ENCODE measurements at regions not wholly inside any gene's neighbourhood (a gene's known extent, or its start where the extent isn't known, plus 50 kb on each side); places are given as distances from the start of the nearest gene placed in this dataset.

GRCh38 chr20:58028123-58028522 lies 200.3 kb downstream of the ANKRD60 start:
- DNase-seq, result no peak

More at GRCh38 chr20:58028123-58028522, 200.3 kb downstream of the ANKRD60 start:
- no peak overlapping the region for H4K5ac ChIP-seq (ENCODE audit: insufficient read length, low read depth, low read length)
- Mint-ChIP-seq H3K27me3 (ENCODE audit: low read depth) (no peaks in the 10 kb centered on the region), H3K4me1 (peaks cover 4 to 6% of the 10 kb centered on the region in 2 experiments; a peak in 2 of 4 replicates), H3K27ac (no peak overlapping the region; a peak in 1 of 7 replicates), H3K9me3 (no peaks in the 10 kb centered on the region), H3K4me3 (no peak overlapping the region), H3K36me3 (ENCODE audit: insufficient read depth in 1 of 3, low read depth in 3 of 3) (no peaks in the 10 kb centered on the region)
- no CpG with 5 or more reads among the region's 3 CpGs for WGBS (ENCODE audit: extremely low coverage, insufficient read length, low lambda C conversion rate)
- H3K23me2 ChIP-seq (ENCODE audit: insufficient read length, low read depth, low read length, poor library complexity, severe bottlenecking), result no peaks in the 10 kb centered on the region
- H3K27ac ChIP-seq (ENCODE audit: insufficient read length, low read depth, low read length), result no peak overlapping the region
- no peaks in the 10 kb centered on the region for H3K79me1 ChIP-seq (ENCODE audit: insufficient read depth, low read depth, low read length, poor library complexity, severe bottlenecking)
- H3K79me2 ChIP-seq (ENCODE audit: insufficient read depth, low read length), result no peaks in the 10 kb centered on the region
- no peak overlapping the region for H4K8ac ChIP-seq (replicated peaks; ENCODE audit: insufficient read length, low read depth, low read length)
- no peak overlapping the region for H3K4me2 ChIP-seq (ENCODE audit: insufficient read depth, insufficient read length, low read length)
- no peaks in the 10 kb centered on the region for H3K27me3 ChIP-seq (ENCODE audit: insufficient read depth, low read length)
- H3K4me1 ChIP-seq (ENCODE audit: insufficient read depth, low read length), result no peaks in the 10 kb centered on the region
- H2BK12ac ChIP-seq (ENCODE audit: insufficient read length, low read depth, low read length), result no peak overlapping the region
- TF ChIP-seq, protein P1, sequence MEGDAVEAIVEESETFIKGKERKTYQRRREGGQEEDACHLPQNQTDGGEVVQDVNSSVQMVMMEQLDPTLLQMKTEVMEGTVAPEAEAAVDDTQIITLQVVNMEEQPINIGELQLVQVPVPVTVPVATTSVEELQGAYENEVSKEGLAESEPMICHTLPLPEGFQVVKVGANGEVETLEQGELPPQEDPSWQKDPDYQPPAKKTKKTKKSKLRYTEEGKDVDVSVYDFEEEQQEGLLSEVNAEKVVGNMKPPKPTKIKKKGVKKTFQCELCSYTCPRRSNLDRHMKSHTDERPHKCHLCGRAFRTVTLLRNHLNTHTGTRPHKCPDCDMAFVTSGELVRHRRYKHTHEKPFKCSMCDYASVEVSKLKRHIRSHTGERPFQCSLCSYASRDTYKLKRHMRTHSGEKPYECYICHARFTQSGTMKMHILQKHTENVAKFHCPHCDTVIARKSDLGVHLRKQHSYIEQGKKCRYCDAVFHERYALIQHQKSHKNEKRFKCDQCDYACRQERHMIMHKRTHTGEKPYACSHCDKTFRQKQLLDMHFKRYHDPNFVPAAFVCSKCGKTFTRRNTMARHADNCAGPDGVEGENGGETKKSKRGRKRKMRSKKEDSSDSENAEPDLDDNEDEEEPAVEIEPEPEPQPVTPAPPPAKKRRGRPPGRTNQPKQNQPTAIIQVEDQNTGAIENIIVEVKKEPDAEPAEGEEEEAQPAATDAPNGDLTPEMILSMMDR (conservative IDR thresholded peaks at IDR 0.05), result peak; percentile 73
- H3K9me3 ChIP-seq (ENCODE audit: control insufficient read depth, low read depth, low read length), result no peaks in the 10 kb centered on the region
- no peaks in the 10 kb centered on the region for H4K20me1 ChIP-seq (ENCODE audit: control insufficient read depth, insufficient read depth, insufficient read length)
- no peak overlapping the region for H3K23ac ChIP-seq (ENCODE audit: insufficient read length, low read depth, low read length)
- no peak overlapping the region for H3T11ph ChIP-seq (ENCODE audit: low read length)
- H2AFZ ChIP-seq (ENCODE audit: low read length), result no peak overlapping the region
- H3K4ac ChIP-seq (ENCODE audit: low read depth, low read length), result no peak overlapping the region
- H2BK20ac ChIP-seq (ENCODE audit: low read depth, low read length, poor library complexity, severe bottlenecking), result no peak overlapping the region
- H3K14ac ChIP-seq (ENCODE audit: insufficient read depth, low read length), result no peak overlapping the region; the same call in 1 of the 2 replicates
- no peak overlapping the region for H2BK15ac ChIP-seq (ENCODE audit: low read depth, low read length)
- no peak overlapping the region for H4K91ac ChIP-seq (ENCODE audit: insufficient read length, low read depth, low read length)
- no peak overlapping the region for H2BK120ac ChIP-seq (ENCODE audit: low read depth, low read length, poor library complexity, severe bottlenecking)
- H2AK5ac ChIP-seq (ENCODE audit: insufficient read length, low read length), result no peak overlapping the region
- no peak overlapping the region for H3K56ac ChIP-seq (ENCODE audit: insufficient read length, low read depth, low read length)
- H3K18ac ChIP-seq (ENCODE audit: insufficient read length, low read depth, low read length), result no peak overlapping the region
- no peak overlapping the region for H3K9ac ChIP-seq (ENCODE audit: extremely low read depth, insufficient read length, low read length)
- no peak overlapping the region for H2BK5ac ChIP-seq (ENCODE audit: insufficient read length, low read length)
